GM13977 (cell line): ENCODE measurements at regions not wholly inside any gene's neighbourhood (a gene's known extent, or its start where the extent isn't known, plus 50 kb on each side); places are given as distances from the start of the nearest gene placed in this dataset.

ENCODE experiments used
- DNase-seq: peaks from one replicate; pipeline ENCODE4 v3.0.0; 2012; ENCODE audit warnings: low spot score
- CTCF ChIP-seq: IDR thresholded peaks from 2 replicates; pipeline ENCODE4 v1.5.1; 2012; ENCODE audit warnings: mild to moderate bottlenecking, control low read depth; ENCODE audit not compliant: insufficient read depth; ENCODE audit errors: extremely low read depth, missing control alignments
- in situ Hi-C: fragments of 300-500 bp; cut with MboI; formaldehyde crosslinking; loops from one replicate; pipeline ENCODE4 v1.12.0; 2022; ENCODE audit warnings: low sequenced_read_pairs, low pct_unique_long_range_greater_than_20kb, mixed read lengths, inconsistent platforms; ENCODE audit not compliant: unreplicated experiment

GRCh38 chr20:17873410-17874270 lies 95.0 kb downstream of the SNX5 start:
- no peak for TF ChIP-seq CTCF
- in situ Hi-C loops: no loop called here
- DNase-seq: no peak

- TF ChIP-seq CTCF: no peak
- in situ Hi-C loops: no loop called here
- DNase-seq: no peak
Measured at GRCh38 chr20:17872959-17873358, 95.6 kb downstream of the SNX5 start.

- in situ Hi-C loops: no loop called here
- TF ChIP-seq CTCF: no peak
- no peak for DNase-seq
Measured at GRCh38 chr20:17872434-17872833, 96.2 kb downstream of the SNX5 start.

- no peak for TF ChIP-seq CTCF
- no peak for DNase-seq
- in situ Hi-C loops: no loop called here
Measured at GRCh38 chr20:17871886-17872285, 96.7 kb downstream of the SNX5 start.

- in situ Hi-C loops: no loop called here
- no peak for DNase-seq
- TF ChIP-seq CTCF: no peak
Measured at GRCh38 chr20:17871181-17871580, 97.4 kb downstream of the SNX5 start.

GRCh38 chr20:17870086-17870740 lies 98.4 kb downstream of the SNX5 start:
- DNase-seq: no peak
- TF ChIP-seq CTCF: no peak
- in situ Hi-C loops: no loop called here
